IMR-90 (cell line): ENCODE measurements at regions not wholly inside any gene's neighbourhood (a gene's known extent, or its start where the extent isn't known, plus 50 kb on each side); places are given as distances from the start of the nearest gene placed in this dataset.

Experiments
- ATAC-seq: fragments of 200-7000 bp; cut with Tn5 transposase; 2 replicates; pipeline ENCODE4 v1.9.1; 2020; ENCODE audit warnings: low read depth, mild to moderate bottlenecking, moderate library complexity
- BruUV-seq: library from RNA; stranded (reverse); fragments of 400-500 nt; replicated peaks from 2 replicates; lab custom pipeline; 2021; lab: Mats Ljungman, UMichigan
- CTCF ChIA-PET: fragments of 300-600 bp; formaldehyde crosslinking; extraction: SDS; loops from one replicate; lab custom pipeline; 2021; ENCODE audit warnings: antibody characterized with exemption; lab: Yijun Ruan, JAX
- POLR2A ChIA-PET: fragments of 300-600 bp; sonication (Branson Sonifier 250); formaldehyde crosslinking; loops from one replicate; lab custom pipeline; 2022; ENCODE audit warnings: antibody characterized with exemption; ENCODE audit not compliant: unreplicated experiment; lab: Charles Lee
- DNase-seq: peaks from one replicate; pipeline ENCODE4 v3.0.0; 2013
- H2AFZ ChIP-seq: replicated peaks from 2 replicates; pipeline ENCODE3; 2013; ENCODE audit warnings: low read length, mild to moderate bottlenecking; ENCODE audit not compliant: poor library complexity
- H2AK5ac ChIP-seq: 2 replicates; pipeline ENCODE4 v1.6.1; 2013; ENCODE audit warnings: low read depth, low read length, inconsistent platforms
- H2AK9ac ChIP-seq: replicated peaks from 2 replicates; pipeline ENCODE3; 2013; ENCODE audit warnings: mild to moderate bottlenecking, low read depth, low read length, moderate library complexity; ENCODE audit not compliant: poor library complexity
- H2BK120ac ChIP-seq: 2 replicates; pipeline ENCODE4 v1.6.1; 2013; ENCODE audit warnings: low read depth, low read length, inconsistent platforms
- H2BK15ac ChIP-seq: 3 replicates; pipeline ENCODE4 v1.6.1; 2013; ENCODE audit warnings: low read depth, low read length, inconsistent platforms
- H2BK20ac ChIP-seq: 2 replicates; pipeline ENCODE4 v1.6.1; 2013; ENCODE audit warnings: low read depth, mild to moderate bottlenecking, inconsistent platforms, low read length, moderate library complexity
- H2BK5ac ChIP-seq: 2 replicates; pipeline ENCODE4 v1.6.1; 2013; ENCODE audit warnings: mild to moderate bottlenecking, low read depth, low read length, inconsistent platforms; ENCODE audit not compliant: poor library complexity, severe bottlenecking
- H3K14ac ChIP-seq: replicated peaks from 2 replicates; pipeline ENCODE4 v1.6.1; 2013; ENCODE audit warnings: low read depth, low read length, inconsistent platforms
- H3K18ac ChIP-seq: 2 replicates; pipeline ENCODE4 v1.6.1; 2013; ENCODE audit warnings: low read depth, low read length, control low read depth
- H3K23ac ChIP-seq: 2 replicates; pipeline ENCODE4 v1.6.1; 2013; ENCODE audit warnings: low read depth, low read length, inconsistent platforms
- H3K27ac ChIP-seq: 2 replicates; pipeline ENCODE4 v1.5.1; 2013; ENCODE audit warnings: mild to moderate bottlenecking, control low read depth, low read length; ENCODE audit not compliant: insufficient read depth
- H3K27me3 ChIP-seq: 2 replicates; pipeline ENCODE4 v1.6.1; 2013; ENCODE audit warnings: low read length; ENCODE audit not compliant: control insufficient read depth, insufficient read depth
- H3K36me3 ChIP-seq: 2 replicates; pipeline ENCODE4 v1.6.1; 2013; ENCODE audit warnings: low read length, mixed read lengths; ENCODE audit not compliant: control insufficient read depth, insufficient read depth
- H3K4ac ChIP-seq: 2 replicates; pipeline ENCODE4 v1.6.1; 2013; ENCODE audit warnings: low read depth, low read length, inconsistent platforms
- H3K4me1 ChIP-seq: 2 replicates; pipeline ENCODE4 v1.6.1; 2013; ENCODE audit warnings: low read length, mixed read lengths; ENCODE audit not compliant: control insufficient read depth, insufficient read depth
- H3K4me2 ChIP-seq: 2 replicates; pipeline ENCODE4 v1.6.1; 2013; ENCODE audit warnings: low read depth, mild to moderate bottlenecking, control low read depth, low read length, moderate library complexity
- H3K4me3 ChIP-seq: 2 replicates; pipeline ENCODE4 v1.5.1; 2013; ENCODE audit warnings: low read depth, mild to moderate bottlenecking, control low read depth, low read length, moderate library complexity; ENCODE audit not compliant: insufficient read depth
- H3K56ac ChIP-seq: 2 replicates; pipeline ENCODE4 v1.6.1; 2013; ENCODE audit warnings: low read length, inconsistent platforms; ENCODE audit not compliant: insufficient read depth; ENCODE audit errors: extremely low read depth
- H3K79me1 ChIP-seq, 2 experiments: 2 replicates each; pipeline ENCODE4 v1.6.1; 2013; ENCODE audit warnings: low read length in 2 of 2, inconsistent platforms in 1 of 2, low read depth in 1 of 2
- H3K9ac ChIP-seq: 2 replicates; pipeline ENCODE4 v1.6.1; 2013; ENCODE audit warnings: low read depth, low read length, control low read depth
- H3K9me1 ChIP-seq: 2 replicates; pipeline ENCODE4 v1.6.1; 2013; ENCODE audit warnings: low read length, inconsistent platforms; ENCODE audit not compliant: insufficient read depth
- H3K9me3 ChIP-seq: 2 replicates; pipeline ENCODE4 v1.6.1; 2013; ENCODE audit warnings: low read length; ENCODE audit not compliant: control insufficient read depth, insufficient read depth
- H4K20me1 ChIP-seq: 2 replicates; pipeline ENCODE4 v1.6.1; 2013; ENCODE audit warnings: low read length, inconsistent platforms; ENCODE audit not compliant: insufficient read depth
- H4K5ac ChIP-seq: 2 replicates; pipeline ENCODE4 v1.6.1; 2013; ENCODE audit warnings: mild to moderate bottlenecking, low read depth, low read length, control low read depth
- H4K8ac ChIP-seq, 2 experiments: 2 replicates each; pipeline ENCODE4 v1.6.1; 2013; ENCODE audit warnings: low read depth in 2 of 2, low read length in 2 of 2, control low read depth in 1 of 2, inconsistent platforms in 1 of 2
- H4K91ac ChIP-seq: 2 replicates; pipeline ENCODE4 v1.6.1; 2013; ENCODE audit warnings: low read depth, low read length, inconsistent platforms; ENCODE audit not compliant: insufficient read depth
- BHLHE40 ChIP-seq: fragments of 150-350 bp; IDR thresholded peaks from 2 replicates; pipeline ENCODE4 v1.6.1; 2016; ENCODE audit warnings: mild to moderate bottlenecking, low read depth, low read length
- CEBPB ChIP-seq: IDR thresholded peaks from 2 replicates; pipeline ENCODE4 v1.6.1; 2012; ENCODE audit warnings: low read depth, low read length, improper control_type of control experiment
- CHD1 ChIP-seq: IDR thresholded peaks from 2 replicates; pipeline ENCODE4 v1.6.1; 2012; ENCODE audit warnings: low read depth, low read length, improper control_type of control experiment
- FOS ChIP-seq: fragments of 150-350 bp; IDR thresholded peaks from 2 replicates; pipeline ENCODE4 v1.6.1; 2016; ENCODE audit warnings: low read depth, low read length
- MAFK ChIP-seq: IDR thresholded peaks from 2 replicates; pipeline ENCODE4 v1.6.1; 2012; ENCODE audit warnings: low read depth, low read length, improper control_type of control experiment
- MAZ ChIP-seq: IDR thresholded peaks from 2 replicates; pipeline ENCODE4 v1.6.1; 2012; ENCODE audit warnings: low read depth, mild to moderate bottlenecking, low read length, improper control_type of control experiment, moderate library complexity, borderline replicate concordance
- MXI1 ChIP-seq: IDR thresholded peaks from 2 replicates; pipeline ENCODE4 v1.6.1; 2012; ENCODE audit warnings: low read depth, mild to moderate bottlenecking, low read length, moderate library complexity, borderline replicate concordance
- NFE2L2 ChIP-seq: fragments of 150-350 bp; IDR thresholded peaks from 2 replicates; pipeline ENCODE4 v1.6.1; 2016; ENCODE audit warnings: low read depth, mild to moderate bottlenecking, low read length
- POLR2A ChIP-seq: IDR thresholded peaks from 2 replicates; pipeline ENCODE4 v1.6.1; 2012; ENCODE audit warnings: mild to moderate bottlenecking, low read depth, low read length
- RAD21 ChIP-seq: IDR thresholded peaks from 2 replicates; pipeline ENCODE4 v1.6.1; 2012; ENCODE audit warnings: low read length, improper control_type of control experiment
- RCOR1 ChIP-seq: IDR thresholded peaks from 2 replicates; pipeline ENCODE4 v1.6.1; 2012; ENCODE audit warnings: mild to moderate bottlenecking, low read length, improper control_type of control experiment; ENCODE audit not compliant: insufficient replicate concordance
- RFX5 ChIP-seq: IDR thresholded peaks from 2 replicates; pipeline ENCODE4 v1.8.0; 2012; ENCODE audit warnings: low read depth, mild to moderate bottlenecking, low read length, moderate library complexity
- SMC3 ChIP-seq: fragments of 150-350 bp; IDR thresholded peaks from 2 replicates; pipeline ENCODE4 v1.6.1; 2016; ENCODE audit warnings: low read depth, mild to moderate bottlenecking, antibody characterized with exemption, low read length, moderate library complexity
- WGBS, 2 experiments: methylation state at CpG; one replicate each; pipeline versions ENCODE4 v1.1.5 to v1.1.7; 2013; ENCODE audit warnings: missing lambda C conversion rate in 2 of 2; ENCODE audit not compliant: insufficient read length in 1 of 2; ENCODE audit errors: extremely low coverage in 2 of 2; 5-methylcytosine and 5-hydroxymethylcytosine counted together
- dilution Hi-C: fragments of 300-500 bp; cut with HindIII; formaldehyde crosslinking; loops from one replicate; pipeline ENCODE4 v1.14.3; 2018; ENCODE audit warnings: low sequenced_read_pairs; ENCODE audit not compliant: unreplicated experiment
- in situ Hi-C: fragments of 300-500 bp; cut with MboI; formaldehyde crosslinking; loops from 3 replicates; pipeline ENCODE4 v1.14.3; 2019; ENCODE audit warnings: low sequenced_read_pairs, inconsistent platforms, mixed read lengths
- intact Hi-C: fragments of 100-400 bp; cut with micrococcal nuclease; formaldehyde crosslinking; loops from 2 replicates; pipeline ENCODE4 v1.10.0; 2022
- TF ChIP-seq, protein P1 (sequence below): conservative IDR thresholded peaks from 2 replicates; pipeline ENCODE4 v1.5.1; 2012; ENCODE audit warnings: mild to moderate bottlenecking, low read depth, low read length, improper control_type of control experiment
- TF ChIP-seq, protein P2 (sequence below): fragments of 150-350 bp; IDR thresholded peaks from 2 replicates; pipeline ENCODE4 v1.6.1; 2016; ENCODE audit warnings: low read depth, mild to moderate bottlenecking, low read length, moderate library complexity, borderline replicate concordance

- Histone ChIP-seq H2BK15ac (no peak overlapping the region), H2BK5ac (no peak overlapping the region), H3K27ac (no peak overlapping the region), H3K4ac (no peak overlapping the region; the same call in 1 of the 2 replicates), H4K91ac (no peak overlapping the region; the same call in 1 of the 2 replicates), H3K9ac (no peak overlapping the region), H3K4me2 (no peak overlapping the region), H2AK9ac (no peak overlapping the region), H3K9me1 (peaks cover 7% of the 10 kb centered on the region; the same call in 1 of the 2 replicates), H3K36me3 (peaks cover 12% of the 10 kb centered on the region), H3K9me3 (no peaks in the 10 kb centered on the region), H4K8ac (no peak overlapping the region), H3K79me1 (no peaks in the 10 kb centered on the region; a peak in 1 of 4 replicates), H3K27me3 (no peaks in the 10 kb centered on the region), H2BK20ac (no peak overlapping the region), H3K56ac (no peak overlapping the region), H2BK120ac (no peak overlapping the region), H4K5ac (no peak overlapping the region), H4K20me1 (no peaks in the 10 kb centered on the region), H3K18ac (no peak overlapping the region), H3K23ac (no peak overlapping the region), H3K4me3 (no peak overlapping the region), H3K14ac (no peak overlapping the region; the same call in 1 of the 2 replicates), H2AFZ (no peak overlapping the region), H3K4me1 (0 out of 2 replicates have a peak, but pooled peaks cover 2% of the 10 kb centered on the region), H2AK5ac (no peak overlapping the region)
- DNase-seq (no peak), ATAC-seq (no peak)
- ChIA-PET POLR2A (no interaction called here), CTCF (interaction anchor here (0.5 kb wide), 1 partner anchor 1698 kb away, joined by 3 read pairs; no protein-coding TSS in a partner anchor)
- in situ Hi-C loops (no loop called here), intact Hi-C loops (no loop called here), dilution Hi-C loops (no loop called here)
- TF ChIP-seq, protein P1, sequence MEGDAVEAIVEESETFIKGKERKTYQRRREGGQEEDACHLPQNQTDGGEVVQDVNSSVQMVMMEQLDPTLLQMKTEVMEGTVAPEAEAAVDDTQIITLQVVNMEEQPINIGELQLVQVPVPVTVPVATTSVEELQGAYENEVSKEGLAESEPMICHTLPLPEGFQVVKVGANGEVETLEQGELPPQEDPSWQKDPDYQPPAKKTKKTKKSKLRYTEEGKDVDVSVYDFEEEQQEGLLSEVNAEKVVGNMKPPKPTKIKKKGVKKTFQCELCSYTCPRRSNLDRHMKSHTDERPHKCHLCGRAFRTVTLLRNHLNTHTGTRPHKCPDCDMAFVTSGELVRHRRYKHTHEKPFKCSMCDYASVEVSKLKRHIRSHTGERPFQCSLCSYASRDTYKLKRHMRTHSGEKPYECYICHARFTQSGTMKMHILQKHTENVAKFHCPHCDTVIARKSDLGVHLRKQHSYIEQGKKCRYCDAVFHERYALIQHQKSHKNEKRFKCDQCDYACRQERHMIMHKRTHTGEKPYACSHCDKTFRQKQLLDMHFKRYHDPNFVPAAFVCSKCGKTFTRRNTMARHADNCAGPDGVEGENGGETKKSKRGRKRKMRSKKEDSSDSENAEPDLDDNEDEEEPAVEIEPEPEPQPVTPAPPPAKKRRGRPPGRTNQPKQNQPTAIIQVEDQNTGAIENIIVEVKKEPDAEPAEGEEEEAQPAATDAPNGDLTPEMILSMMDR: no peak
- no peak for TF ChIP-seq RAD21
- no peak for TF ChIP-seq MAZ
- TF ChIP-seq RCOR1: no peak
- no peak for TF ChIP-seq MXI1
- no peak for TF ChIP-seq CEBPB
- TF ChIP-seq RFX5: no peak
- TF ChIP-seq NFE2L2: no peak
- no peak for TF ChIP-seq MAFK
- no peak for TF ChIP-seq CHD1
- TF ChIP-seq SMC3: no peak
- TF ChIP-seq, protein P2, sequence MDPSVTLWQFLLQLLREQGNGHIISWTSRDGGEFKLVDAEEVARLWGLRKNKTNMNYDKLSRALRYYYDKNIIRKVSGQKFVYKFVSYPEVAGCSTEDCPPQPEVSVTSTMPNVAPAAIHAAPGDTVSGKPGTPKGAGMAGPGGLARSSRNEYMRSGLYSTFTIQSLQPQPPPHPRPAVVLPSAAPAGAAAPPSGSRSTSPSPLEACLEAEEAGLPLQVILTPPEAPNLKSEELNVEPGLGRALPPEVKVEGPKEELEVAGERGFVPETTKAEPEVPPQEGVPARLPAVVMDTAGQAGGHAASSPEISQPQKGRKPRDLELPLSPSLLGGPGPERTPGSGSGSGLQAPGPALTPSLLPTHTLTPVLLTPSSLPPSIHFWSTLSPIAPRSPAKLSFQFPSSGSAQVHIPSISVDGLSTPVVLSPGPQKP: no peak
- no peak for TF ChIP-seq POLR2A
- no peak for TF ChIP-seq BHLHE40
- TF ChIP-seq FOS: no peak
- BruUV-seq: no TSS peak
- no CpG with 5 or more reads among the region's 5 CpGs for WGBS, 2 experiments
Measured at GRCh38 chr21:28872218-28872617, 120.5 kb downstream of the LTN1 start.
